HCT116 (cell line): ENCODE measurements at regions not wholly inside any gene's neighbourhood (a gene's known extent, or its start where the extent isn't known, plus 50 kb on each side); places are given as distances from the start of the nearest gene placed in this dataset.

Experiments used
- ATAC-seq: fragments of 200-7000 bp; cut with Tn5 transposase; 2 replicates; pipeline ENCODE4 v1.9.1; 2020; ENCODE audit warnings: mild to moderate bottlenecking, moderate library complexity
- BruUV-seq: library from RNA; stranded (reverse); fragments of 400-500 nt; replicated peaks from 2 replicates; lab custom pipeline; 2021; lab: Mats Ljungman, UMichigan
- CTCF ChIA-PET: fragments of 300-600 bp; sonication (Branson Sonifier 250); formaldehyde crosslinking; loops from one replicate; lab custom pipeline; 2021; ENCODE audit warnings: antibody characterized with exemption; lab: Charles Lee
- POLR2A ChIA-PET: fragments of 300-600, 350-600 bp; sonication (Branson Sonifier 250); formaldehyde crosslinking; loops from one replicate; lab custom pipeline; 2021; ENCODE audit warnings: antibody characterized with exemption; lab: Charles Lee
- RAD21 ChIA-PET, 2 experiments: fragments of 300-600 bp; sonication (Branson Sonifier 250); formaldehyde crosslinking; loops; one replicate each; lab custom pipeline; 2023; ENCODE audit warnings: low total read pairs in 2 of 2; ENCODE audit not compliant: uncharacterized antibody in 2 of 2, unreplicated experiment in 2 of 2, low non-redundant PET in 1 of 2; lab: Charles Lee
- DNase-seq: peaks from one replicate; pipeline ENCODE4 v3.0.0-alpha.2; 2010; ENCODE audit warnings: low read depth, low spot score
- H2AFZ ChIP-seq: fragments of 200-600 bp; shearing (Covaris generic), sonication (generic); 2 replicates; pipeline ENCODE4 v1.6.1; 2017; ENCODE audit warnings: low read depth, mixed run types, mixed read lengths, antibody characterized with exemption, low read length; ENCODE audit not compliant: poor library complexity, severe bottlenecking
- H3K27ac ChIP-seq: 2 replicates; pipeline ENCODE4 v1.5.1; 2012; ENCODE audit warnings: low read depth, low read length
- H3K27me3 ChIP-seq: fragments of 200-600 bp; sonication (generic); 2 replicates; pipeline ENCODE4 v1.6.1; 2016; ENCODE audit warnings: mixed run types, low read length, mixed read lengths; ENCODE audit not compliant: insufficient read depth
- H3K36me3 ChIP-seq, 2 experiments: fragments of 200-500 bp in 1 of 2; fragments of 200-600 bp in 1 of 2; sonication (Bioruptor generic) in 1 of 2; sonication (generic) in 1 of 2; 2 replicates each; pipeline versions ENCODE4 v1.5.1 to v1.6.1; 2014 to 2016; ENCODE audit warnings: low read length in 2 of 2, inconsistent platforms in 1 of 2, mixed read lengths in 1 of 2, mixed run types in 1 of 2; ENCODE audit not compliant: insufficient read depth in 2 of 2, control insufficient read depth in 1 of 2
- H3K4me1 ChIP-seq, 2 experiments: fragments of 200-600 bp in 1 of 2; sonication (generic) in 1 of 2; 2 replicates each; pipeline versions ENCODE4 v1.5.1 to v1.6.1; 2012 to 2017; ENCODE audit warnings: low read length in 2 of 2, inconsistent platforms in 1 of 2, mild to moderate bottlenecking in 1 of 2, mixed read lengths in 1 of 2, mixed run types in 1 of 2, moderate library complexity in 1 of 2; ENCODE audit not compliant: insufficient read depth in 2 of 2, control insufficient read depth in 1 of 2
- H3K4me2 ChIP-seq: fragments of 200-600 bp; sonication (generic); 2 replicates; pipeline ENCODE4 v1.6.1; 2017; ENCODE audit warnings: mixed run types, low read length, mixed read lengths
- H3K4me3 ChIP-seq, 2 experiments: fragments of 200-600 bp in 1 of 2; sonication (generic) in 1 of 2; replicated peaks in 1 of 2; 2 replicates each; pipeline ENCODE4 v1.5.1; 2011 to 2016; ENCODE audit warnings: low read length in 2 of 2, control low read depth in 1 of 2, low read depth in 1 of 2, mild to moderate bottlenecking in 1 of 2, mixed read lengths in 1 of 2, mixed run types in 1 of 2
- H3K79me2 ChIP-seq: fragments of 200-600 bp; sonication (generic); 2 replicates; pipeline ENCODE4 v1.6.1; 2017; ENCODE audit warnings: mild to moderate bottlenecking, mixed run types, low read length, moderate library complexity, mixed read lengths; ENCODE audit not compliant: insufficient read depth
- H3K9ac ChIP-seq: fragments of 200-600 bp; sonication (generic); 2 replicates; pipeline ENCODE4 v1.6.1; 2016; ENCODE audit warnings: low read length, mixed read lengths
- H3K9me2 ChIP-seq: fragments of 200-600 bp; sonication (generic), shearing (Covaris generic); 2 replicates; pipeline ENCODE4 v1.6.1; 2017; ENCODE audit warnings: mixed run types, mild to moderate bottlenecking, moderate library complexity; ENCODE audit not compliant: insufficient read depth
- H3K9me3 ChIP-seq, 2 experiments: fragments of 200-500 bp in 1 of 2; fragments of 200-600 bp in 1 of 2; sonication (Bioruptor generic) in 1 of 2; sonication (generic) in 1 of 2; 2 replicates each; pipeline ENCODE4 v1.6.1; 2014 to 2017; ENCODE audit warnings: low read length in 2 of 2, mixed read lengths in 2 of 2, inconsistent platforms in 1 of 2, low read depth in 1 of 2, mild to moderate bottlenecking in 1 of 2, mixed run types in 1 of 2, moderate library complexity in 1 of 2; ENCODE audit not compliant: control insufficient read depth in 1 of 2, insufficient read depth in 1 of 2
- H4K20me1 ChIP-seq: fragments of 200-600 bp; sonication (generic), shearing (Covaris generic); 2 replicates; pipeline ENCODE4 v1.6.1; 2017; ENCODE audit warnings: mixed run types, mild to moderate bottlenecking, moderate library complexity; ENCODE audit not compliant: insufficient read depth
- CBX3 ChIP-seq: IDR thresholded peaks from 2 replicates; pipeline ENCODE4 v1.6.1; 2012; ENCODE audit warnings: low read depth
- CEBPB ChIP-seq: IDR thresholded peaks from 2 replicates; pipeline ENCODE4 v1.6.1; 2012; ENCODE audit warnings: low read depth
- ELF1 ChIP-seq: IDR thresholded peaks from 2 replicates; pipeline ENCODE4 v1.6.1; 2012; ENCODE audit warnings: low read depth, borderline replicate concordance
- EZH2phosphoT487 ChIP-seq: fragments of 200-600 bp; IDR thresholded peaks from 2 replicates; pipeline ENCODE4 v1.6.1; 2018; ENCODE audit warnings: antibody characterized with exemption, borderline replicate concordance
- FOSL1 ChIP-seq: IDR thresholded peaks from 2 replicates; pipeline ENCODE4 v1.6.1; 2012; ENCODE audit warnings: low read depth
- JUND ChIP-seq: IDR thresholded peaks from 2 replicates; pipeline ENCODE4 v1.6.1; 2012
- POLR2A ChIP-seq: IDR thresholded peaks from 2 replicates; pipeline ENCODE4 v1.7.0; 2011; ENCODE audit warnings: borderline replicate concordance; ENCODE audit not compliant: insufficient read depth, insufficient read length; ENCODE audit errors: extremely low read depth
- SP1 ChIP-seq: IDR thresholded peaks from 2 replicates; pipeline ENCODE4 v1.6.1; 2012; ENCODE audit warnings: low read depth
- SRF ChIP-seq: IDR thresholded peaks from 2 replicates; pipeline ENCODE4 v1.6.1; 2012; ENCODE audit warnings: low read depth
- ZNF274 ChIP-seq: fragments of 200-500 bp; sonication (Bioruptor generic); IDR thresholded peaks from 2 replicates; pipeline ENCODE4 v1.6.1; 2014; ENCODE audit warnings: mild to moderate bottlenecking, low read depth, low read length, inconsistent platforms
- intact Hi-C: fragments of 100-400 bp; cut with micrococcal nuclease; formaldehyde crosslinking; loops from 2 replicates; pipeline ENCODE4 v1.10.0; 2022
- TF ChIP-seq, protein P1 (sequence below): IDR thresholded peaks from 2 replicates; pipeline ENCODE4 v1.6.1; 2012; ENCODE audit warnings: low read depth

GRCh38 chr11:19433791-19434190 is 193.0 kb upstream of the E2F8 start:
- no peak for ATAC-seq
- H3K4me2 ChIP-seq, result no peak overlapping the region
- H4K20me1 ChIP-seq, result no peaks in the 10 kb centered on the region
- H3K4me3 ChIP-seq, result no peak overlapping the region
- intact Hi-C loops, result no loop called here
- H3K79me2 ChIP-seq, result no peaks in the 10 kb centered on the region
- POLR2A ChIA-PET, result no interaction called here
- H3K4me1 ChIP-seq, result peaks cover 0 to 7% of the 10 kb centered on the region in 2 experiments; a peak in 1 of 4 replicates
- no TSS peak for BruUV-seq
- RAD21 ChIA-PET, result no interaction called here
- no peak overlapping the region for H3K27ac ChIP-seq
- TF ChIP-seq SP1, result no peak
- no peak for TF ChIP-seq ZNF274
- no peak for TF ChIP-seq CBX3
- no peak for TF ChIP-seq POLR2A
- TF ChIP-seq SRF, result no peak
- no peak for TF ChIP-seq EZH2phosphoT487
- TF ChIP-seq FOSL1, result no peak
- TF ChIP-seq ELF1, result no peak
- TF ChIP-seq CEBPB, result no peak
- no peak for TF ChIP-seq JUND
- TF ChIP-seq, protein P1, sequence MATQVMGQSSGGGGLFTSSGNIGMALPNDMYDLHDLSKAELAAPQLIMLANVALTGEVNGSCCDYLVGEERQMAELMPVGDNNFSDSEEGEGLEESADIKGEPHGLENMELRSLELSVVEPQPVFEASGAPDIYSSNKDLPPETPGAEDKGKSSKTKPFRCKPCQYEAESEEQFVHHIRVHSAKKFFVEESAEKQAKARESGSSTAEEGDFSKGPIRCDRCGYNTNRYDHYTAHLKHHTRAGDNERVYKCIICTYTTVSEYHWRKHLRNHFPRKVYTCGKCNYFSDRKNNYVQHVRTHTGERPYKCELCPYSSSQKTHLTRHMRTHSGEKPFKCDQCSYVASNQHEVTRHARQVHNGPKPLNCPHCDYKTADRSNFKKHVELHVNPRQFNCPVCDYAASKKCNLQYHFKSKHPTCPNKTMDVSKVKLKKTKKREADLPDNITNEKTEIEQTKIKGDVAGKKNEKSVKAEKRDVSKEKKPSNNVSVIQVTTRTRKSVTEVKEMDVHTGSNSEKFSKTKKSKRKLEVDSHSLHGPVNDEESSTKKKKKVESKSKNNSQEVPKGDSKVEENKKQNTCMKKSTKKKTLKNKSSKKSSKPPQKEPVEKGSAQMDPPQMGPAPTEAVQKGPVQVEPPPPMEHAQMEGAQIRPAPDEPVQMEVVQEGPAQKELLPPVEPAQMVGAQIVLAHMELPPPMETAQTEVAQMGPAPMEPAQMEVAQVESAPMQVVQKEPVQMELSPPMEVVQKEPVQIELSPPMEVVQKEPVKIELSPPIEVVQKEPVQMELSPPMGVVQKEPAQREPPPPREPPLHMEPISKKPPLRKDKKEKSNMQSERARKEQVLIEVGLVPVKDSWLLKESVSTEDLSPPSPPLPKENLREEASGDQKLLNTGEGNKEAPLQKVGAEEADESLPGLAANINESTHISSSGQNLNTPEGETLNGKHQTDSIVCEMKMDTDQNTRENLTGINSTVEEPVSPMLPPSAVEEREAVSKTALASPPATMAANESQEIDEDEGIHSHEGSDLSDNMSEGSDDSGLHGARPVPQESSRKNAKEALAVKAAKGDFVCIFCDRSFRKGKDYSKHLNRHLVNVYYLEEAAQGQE, result no peak
- TF ChIP-seq, all 23 proteins: peak for 0
- H3K9ac ChIP-seq, result no peak overlapping the region
- no peaks in the 10 kb centered on the region for H3K9me3 ChIP-seq
- no peaks in the 10 kb centered on the region for H3K9me2 ChIP-seq
- CTCF ChIA-PET, result no interaction called here
- H3K36me3 ChIP-seq, result no peaks in the 10 kb centered on the region
- H2AFZ ChIP-seq, result no peak overlapping the region
- H3K27me3 ChIP-seq, result peaks cover 97% of the 10 kb centered on the region
- DNase-seq, result no peak
